Mesendoderm (in vitro differentiated cells): ENCODE measurements at regions not wholly inside any gene's neighbourhood (a gene's known extent, or its start where the extent isn't known, plus 50 kb on each side); places are given as distances from the start of the nearest gene placed in this dataset.

Experiments
- DNase-seq: peaks from one replicate; pipeline ENCODE4 v3.0.0; 2013
- H2AK5ac ChIP-seq: 2 replicates; pipeline ENCODE4 v1.6.1; 2013; ENCODE audit warnings: low read length, inconsistent platforms
- H2BK120ac ChIP-seq: 2 replicates; pipeline ENCODE4 v1.6.1; 2013; ENCODE audit warnings: low read depth, mild to moderate bottlenecking, low read length, moderate library complexity, mixed read lengths
- H2BK15ac ChIP-seq: replicated peaks from 2 replicates; pipeline ENCODE4 v1.6.1; 2013; ENCODE audit warnings: low read depth, mild to moderate bottlenecking, moderate library complexity
- H2BK5ac ChIP-seq: 2 replicates; pipeline ENCODE4 v1.6.1; 2013; ENCODE audit warnings: low read length, inconsistent platforms
- H3K18ac ChIP-seq: 2 replicates; pipeline ENCODE4 v1.6.1; 2013; ENCODE audit warnings: mild to moderate bottlenecking, low read length, mixed read lengths
- H3K23ac ChIP-seq: one replicate; pipeline ENCODE4 v1.6.1; 2013; ENCODE audit warnings: low read length
- H3K27ac ChIP-seq: 2 replicates; pipeline ENCODE4 v1.5.1; 2013; ENCODE audit warnings: low read depth, mild to moderate bottlenecking, inconsistent platforms, low read length, moderate library complexity
- H3K27me3 ChIP-seq: 2 replicates; pipeline ENCODE4 v1.6.1; 2013; ENCODE audit warnings: low read length, control low read depth, mild to moderate bottlenecking, inconsistent platforms; ENCODE audit not compliant: insufficient read depth, poor library complexity
- H3K36me3 ChIP-seq: 2 replicates; pipeline ENCODE4 v1.6.1; 2013; ENCODE audit warnings: low read length, inconsistent platforms; ENCODE audit not compliant: control insufficient read depth, insufficient read depth
- H3K4ac ChIP-seq: one replicate; pipeline ENCODE4 v1.6.1; 2013; ENCODE audit warnings: low read depth, mild to moderate bottlenecking, low read length, moderate library complexity
- H3K4me1 ChIP-seq: 2 replicates; pipeline ENCODE4 v1.6.1; 2013; ENCODE audit warnings: low read depth, low read length, inconsistent platforms; ENCODE audit not compliant: control insufficient read depth
- H3K4me2 ChIP-seq: 2 replicates; pipeline ENCODE4 v1.6.1; 2013; ENCODE audit warnings: low read length
- H3K4me3 ChIP-seq: 2 replicates; pipeline ENCODE4 v1.5.1; 2013; ENCODE audit warnings: mild to moderate bottlenecking, low read length
- H3K56ac ChIP-seq: one replicate; pipeline ENCODE4 v1.6.1; 2013; ENCODE audit warnings: low read length
- H3K79me1 ChIP-seq: 2 replicates; pipeline ENCODE4 v1.6.1; 2013; ENCODE audit warnings: low read length, inconsistent platforms
- H3K79me2 ChIP-seq: 2 replicates; pipeline ENCODE4 v1.6.1; 2013; ENCODE audit warnings: mild to moderate bottlenecking, low read length; ENCODE audit not compliant: control insufficient read depth, insufficient read depth
- H3K9ac ChIP-seq: 2 replicates; pipeline ENCODE4 v1.6.1; 2013; ENCODE audit warnings: low read length, inconsistent platforms
- H4K5ac ChIP-seq: one replicate; pipeline ENCODE4 v1.6.1; 2013; ENCODE audit warnings: low read length
- H4K8ac ChIP-seq: one replicate; pipeline ENCODE4 v1.6.1; 2013; ENCODE audit warnings: low read depth, mild to moderate bottlenecking, control low read depth, low read length, moderate library complexity
- WGBS: extraction: QIAGEN DNeasy Blood & Tissue Kit; methylation state at CpG from one replicate; pipeline ENCODE4 v1.1.7; 2013; ENCODE audit warnings: low lambda C conversion rate, missing lambda C conversion rate; ENCODE audit not compliant: insufficient coverage; ENCODE audit errors: extremely low coverage; 5-methylcytosine and 5-hydroxymethylcytosine counted together

- H4K5ac ChIP-seq = no peak overlapping the region
- H3K18ac ChIP-seq = no peak overlapping the region
- no peak overlapping the region for H3K27ac ChIP-seq
- no peak for DNase-seq
- H3K79me2 ChIP-seq = no peaks in the 10 kb centered on the region
- H3K4me2 ChIP-seq = no peak overlapping the region
- H3K27me3 ChIP-seq = no peaks in the 10 kb centered on the region
- H3K4ac ChIP-seq = no peak overlapping the region
- no peak overlapping the region for H2BK120ac ChIP-seq
- WGBS = no CpG with 5 or more reads among the region's 7 CpGs
- H2BK15ac ChIP-seq = no peak overlapping the region
- H4K8ac ChIP-seq = no peak overlapping the region
- no peaks in the 10 kb centered on the region for H3K79me1 ChIP-seq
- no peak overlapping the region for H3K9ac ChIP-seq
- no peak overlapping the region for H3K23ac ChIP-seq
- no peak overlapping the region for H3K56ac ChIP-seq
- no peaks in the 10 kb centered on the region for H3K4me1 ChIP-seq
- H2BK5ac ChIP-seq = no peak overlapping the region
- no peak overlapping the region for H3K4me3 ChIP-seq
- no peak overlapping the region for H2AK5ac ChIP-seq
- H3K36me3 ChIP-seq = no peaks in the 10 kb centered on the region
Observed at GRCh38 chr11:123291201-123291869, 96.3 kb upstream of the CLMP start.

- H3K18ac ChIP-seq = no peak overlapping the region
- no peak overlapping the region for H2BK15ac ChIP-seq
- H3K56ac ChIP-seq = no peak overlapping the region
- H3K4me1 ChIP-seq = no peaks in the 10 kb centered on the region
- H3K9ac ChIP-seq = no peak overlapping the region
- no peaks in the 10 kb centered on the region for H3K79me2 ChIP-seq
- no peak overlapping the region for H3K4me2 ChIP-seq
- H3K79me1 ChIP-seq = no peaks in the 10 kb centered on the region
- H3K4me3 ChIP-seq = no peak overlapping the region
- no peaks in the 10 kb centered on the region for H3K27me3 ChIP-seq
- no peak for DNase-seq
- no peak overlapping the region for H4K5ac ChIP-seq
- H3K4ac ChIP-seq = no peak overlapping the region
- H2BK120ac ChIP-seq = no peak overlapping the region
- H2BK5ac ChIP-seq = no peak overlapping the region
- H2AK5ac ChIP-seq = no peak overlapping the region
- no peak overlapping the region for H4K8ac ChIP-seq
- H3K36me3 ChIP-seq = no peaks in the 10 kb centered on the region
- no peak overlapping the region for H3K27ac ChIP-seq
- no peak overlapping the region for H3K23ac ChIP-seq
- no CpG with 5 or more reads among the region's 3 CpGs for WGBS
Observed at GRCh38 chr11:123286761-123287160, 91.7 kb upstream of the CLMP start.

GRCh38 chr11:123286255-123286654, 91.2 kb upstream of the CLMP start:
- WGBS = no CpG with 5 or more reads among the region's 5 CpGs
- no peak overlapping the region for H3K18ac ChIP-seq

GRCh38 chr11:123284454-123284853, 89.4 kb upstream of the CLMP start:
- H3K56ac ChIP-seq = no peak overlapping the region
- H3K27me3 ChIP-seq = no peaks in the 10 kb centered on the region
- no peak overlapping the region for H2BK15ac ChIP-seq
- H3K9ac ChIP-seq = no peak overlapping the region
- H3K4ac ChIP-seq = no peak overlapping the region
- no peak overlapping the region for H2BK5ac ChIP-seq
- H3K27ac ChIP-seq = no peak overlapping the region
- no peaks in the 10 kb centered on the region for H3K79me2 ChIP-seq
- H4K5ac ChIP-seq = no peak overlapping the region
- no peak overlapping the region for H2BK120ac ChIP-seq
- no peak overlapping the region for H3K4me2 ChIP-seq
- no peak overlapping the region for H3K4me3 ChIP-seq
- no peak overlapping the region for H4K8ac ChIP-seq
- no peak overlapping the region for H3K23ac ChIP-seq
- no peak for DNase-seq
- no peaks in the 10 kb centered on the region for H3K36me3 ChIP-seq
- no peak overlapping the region for H3K18ac ChIP-seq
- no CpG with 5 or more reads among the region's 2 CpGs for WGBS
- no peaks in the 10 kb centered on the region for H3K79me1 ChIP-seq
- H2AK5ac ChIP-seq = no peak overlapping the region
- H3K4me1 ChIP-seq = no peaks in the 10 kb centered on the region

More at GRCh38 chr11:123286255-123286654, 91.2 kb upstream of the CLMP start:
- DNase-seq = no peak
- Histone ChIP-seq H4K8ac (no peak overlapping the region), H3K27me3 (no peaks in the 10 kb centered on the region), H3K79me2 (no peaks in the 10 kb centered on the region), H3K4ac (no peak overlapping the region), H3K23ac (no peak overlapping the region), H2BK120ac (no peak overlapping the region), H3K56ac (no peak overlapping the region), H4K5ac (no peak overlapping the region), H3K79me1 (no peaks in the 10 kb centered on the region), H2BK15ac (no peak overlapping the region), H3K4me2 (no peak overlapping the region), H3K36me3 (no peaks in the 10 kb centered on the region), H2BK5ac (no peak overlapping the region), H2AK5ac (no peak overlapping the region), H3K9ac (no peak overlapping the region), H3K4me1 (no peaks in the 10 kb centered on the region), H3K4me3 (no peak overlapping the region), H3K27ac (no peak overlapping the region)

GRCh38 chr11:123282597-123282996, 87.5 kb upstream of the CLMP start:
- Histone ChIP-seq H3K4ac (no peak overlapping the region), H2BK120ac (no peak overlapping the region), H3K18ac (no peak overlapping the region), H3K56ac (no peak overlapping the region), H4K8ac (no peak overlapping the region), H2AK5ac (no peak overlapping the region), H3K27ac (no peak overlapping the region), H3K36me3 (no peaks in the 10 kb centered on the region), H3K23ac (no peak overlapping the region), H3K4me2 (no peak overlapping the region), H3K4me3 (no peak overlapping the region), H2BK15ac (no peak overlapping the region), H3K79me1 (no peaks in the 10 kb centered on the region), H3K27me3 (no peaks in the 10 kb centered on the region), H3K79me2 (no peaks in the 10 kb centered on the region), H4K5ac (no peak overlapping the region), H3K9ac (no peak overlapping the region), H2BK5ac (no peak overlapping the region), H3K4me1 (no peaks in the 10 kb centered on the region)
- no peak for DNase-seq
- no CpG with 5 or more reads among the region's 6 CpGs for WGBS

GRCh38 chr11:123273616-123274015, 78.6 kb upstream of the CLMP start:
- Histone ChIP-seq H3K79me2 (no peaks in the 10 kb centered on the region), H3K18ac (no peak overlapping the region), H3K23ac (no peak overlapping the region), H3K56ac (no peak overlapping the region), H2BK120ac (no peak overlapping the region), H3K4me3 (no peak overlapping the region), H4K5ac (no peak overlapping the region), H3K27me3 (no peaks in the 10 kb centered on the region), H3K4me1 (no peaks in the 10 kb centered on the region), H3K4ac (no peak overlapping the region), H3K4me2 (no peak overlapping the region), H3K9ac (no peak overlapping the region), H3K79me1 (no peaks in the 10 kb centered on the region), H3K27ac (no peak overlapping the region), H2BK15ac (no peak overlapping the region), H4K8ac (no peak overlapping the region), H2AK5ac (no peak overlapping the region), H2BK5ac (no peak overlapping the region), H3K36me3 (no peaks in the 10 kb centered on the region)
- no peak for DNase-seq
- WGBS = no CpG with 5 or more reads among the region's 2 CpGs
